ENCODE measurements at regions not wholly inside any gene's neighbourhood (a gene's known extent, or its start where the extent isn't known, plus 50 kb on each side); places are given as distances from the start of the nearest gene placed in this dataset.

- no peak for DNase-seq
Measured at GRCh38 chr4:163895378-163896005, 401.0 kb downstream of the TMA16 start.

- no peak for DNase-seq
Measured at GRCh38 chr4:163901319-163901718, 406.8 kb downstream of the TMA16 start.

GRCh38 chr4:163902417-163902816 is 407.9 kb downstream of the TMA16 start:
- DNase-seq: no peak

GRCh38 chr4:163911891-163912290 is 417.4 kb downstream of the TMA16 start:
- no peak for DNase-seq

GRCh38 chr4:163913571-163913970 is 419.1 kb downstream of the TMA16 start:
- DNase-seq: no peak

GRCh38 chr4:163915896-163916295 is 421.4 kb downstream of the TMA16 start:
- no peak for DNase-seq

GRCh38 chr4:163920426-163920825 is 425.9 kb downstream of the TMA16 start:
- no peak for DNase-seq

- DNase-seq: no peak
Measured at GRCh38 chr4:163922302-163922701, 427.8 kb downstream of the TMA16 start.

- DNase-seq: no peak
Measured at GRCh38 chr4:163923092-163923491, 428.6 kb downstream of the TMA16 start.

GRCh38 chr4:163930086-163930485 is 435.6 kb downstream of the TMA16 start:
- DNase-seq: no peak

- DNase-seq: no peak
Measured at GRCh38 chr4:163932504-163932903, 438.0 kb downstream of the TMA16 start.

GRCh38 chr4:163939597-163939996 is 445.1 kb downstream of the TMA16 start:
- no peak for DNase-seq

- DNase-seq: no peak
Measured at GRCh38 chr4:163941221-163941905, 446.9 kb downstream of the TMA16 start.

- no peak for DNase-seq
Measured at GRCh38 chr4:163948920-163949455, 454.5 kb downstream of the TMA16 start.

- no peak for DNase-seq
Measured at GRCh38 chr4:163949976-163950601, 455.6 kb downstream of the TMA16 start.

GRCh38 chr4:163955288-163955687 is 460.8 kb downstream of the TMA16 start:
- no peak for DNase-seq

GRCh38 chr4:163958751-163959150 is 464.3 kb downstream of the TMA16 start:
- no peak for DNase-seq

GRCh38 chr4:163959932-163960331 is 465.4 kb downstream of the TMA16 start:
- DNase-seq: no peak

- no peak for DNase-seq
Measured at GRCh38 chr4:163966612-163967011, 472.1 kb downstream of the TMA16 start.

- DNase-seq: no peak
Measured at GRCh38 chr4:163967263-163967662, 472.8 kb downstream of the TMA16 start.

GRCh38 chr4:163967710-163968109 is 473.2 kb downstream of the TMA16 start:
- no peak for DNase-seq

GRCh38 chr4:163969291-163969690 is 474.8 kb downstream of the TMA16 start:
- no peak for DNase-seq

GRCh38 chr4:163976588-163976987 is 482.1 kb downstream of the TMA16 start:
- DNase-seq: no peak

- no peak for DNase-seq
Measured at GRCh38 chr4:163988391-163988790, 493.9 kb downstream of the TMA16 start.

Data from NCI-H1092 treated with DMSO at 0.1 percent for 48 hours (cell line).